NCI-H748 (cell line): ENCODE measurements at regions not wholly inside any gene's neighbourhood (a gene's known extent, or its start where the extent isn't known, plus 50 kb on each side); places are given as distances from the start of the nearest gene placed in this dataset.

Source experiments
- DNase-seq: peaks from one replicate; lab custom pipeline; 2025; ENCODE audit not compliant: unreplicated experiment; lab: John Stamatoyannopoulos, UW

DNA sequence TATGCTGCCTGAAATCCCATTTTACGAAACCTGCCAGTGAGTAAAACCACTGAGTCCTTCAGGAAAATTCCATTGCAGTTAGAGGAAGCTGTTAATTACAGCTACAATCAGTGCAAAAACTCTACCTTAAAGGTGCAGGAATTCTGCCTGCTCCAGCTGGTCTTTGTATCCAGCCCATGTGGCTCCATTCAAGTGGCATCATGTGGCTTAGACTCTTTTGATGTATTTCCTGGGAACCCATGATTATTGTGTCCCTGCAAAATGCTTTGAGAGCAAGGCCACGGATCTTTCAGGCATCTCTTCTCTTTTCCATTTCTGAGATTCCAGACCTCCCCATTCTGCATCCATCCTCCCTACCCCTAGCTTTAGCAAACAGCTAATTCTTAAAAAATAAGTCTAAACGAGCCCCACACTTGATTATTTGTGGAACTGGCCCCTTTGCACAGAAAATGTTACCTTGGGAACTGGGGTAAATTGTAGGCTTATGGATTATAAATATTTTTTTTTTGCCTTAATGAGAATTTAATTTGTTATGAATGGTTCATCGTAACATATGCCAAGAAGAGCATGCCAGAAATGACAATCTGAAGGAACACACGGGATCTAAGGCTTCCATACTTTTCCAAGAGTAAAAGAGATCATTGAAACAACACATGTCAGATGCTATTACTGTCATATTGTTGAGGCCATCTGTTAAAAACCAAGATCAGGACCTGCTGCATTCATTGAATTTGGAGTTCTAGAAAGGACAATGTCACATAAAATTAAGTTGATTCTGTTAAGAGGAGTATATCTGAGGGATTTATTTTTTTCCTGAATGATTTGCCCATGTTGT lies 144.6 kb downstream of the TPH2 start:
- no peak for DNase-seq

GRCh38 chr12:72084061-72084460 lies 145.4 kb downstream of the TPH2 start:
- DNase-seq = no peak

DNA sequence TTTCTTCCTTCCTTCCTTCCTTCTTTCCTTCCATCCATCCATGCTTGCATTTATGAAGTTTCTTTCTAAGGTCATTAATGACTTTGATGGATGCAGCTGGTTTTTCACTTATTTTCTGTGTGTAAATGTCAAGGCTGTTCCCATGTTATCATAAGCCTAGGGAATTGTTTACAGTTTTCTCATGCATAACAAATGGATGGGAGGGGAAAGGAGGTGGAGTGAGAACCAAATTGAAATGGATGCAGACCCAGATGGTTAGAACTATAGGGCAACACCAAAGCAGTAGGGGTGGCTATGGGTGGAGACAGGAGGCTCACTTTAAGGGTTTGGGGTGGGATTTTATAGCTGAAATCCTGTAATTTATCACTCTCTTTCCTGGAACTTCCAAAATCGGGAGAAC lies 146.2 kb downstream of the TPH2 start:
- no peak for DNase-seq

DNA sequence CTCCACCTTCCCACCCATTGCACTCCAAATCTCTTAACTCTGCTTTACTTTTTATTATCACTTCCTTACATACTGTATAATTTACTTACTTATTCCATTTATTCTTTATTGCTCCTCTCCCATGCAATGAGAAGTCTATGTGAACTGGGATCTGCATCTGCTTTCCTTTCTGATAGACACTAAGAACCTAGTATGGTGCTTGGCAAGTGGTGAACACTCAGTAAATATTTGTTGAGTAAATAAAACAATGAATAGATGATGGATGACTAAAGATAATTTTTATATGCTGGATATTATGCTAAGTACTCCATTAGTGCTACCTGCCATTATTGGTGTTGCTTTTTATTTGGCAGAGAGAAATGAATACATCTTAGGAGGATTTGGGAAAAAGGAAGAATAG lies 151.0 kb downstream of the TPH2 start:
- peak; percentile 92 for DNase-seq

DNA sequence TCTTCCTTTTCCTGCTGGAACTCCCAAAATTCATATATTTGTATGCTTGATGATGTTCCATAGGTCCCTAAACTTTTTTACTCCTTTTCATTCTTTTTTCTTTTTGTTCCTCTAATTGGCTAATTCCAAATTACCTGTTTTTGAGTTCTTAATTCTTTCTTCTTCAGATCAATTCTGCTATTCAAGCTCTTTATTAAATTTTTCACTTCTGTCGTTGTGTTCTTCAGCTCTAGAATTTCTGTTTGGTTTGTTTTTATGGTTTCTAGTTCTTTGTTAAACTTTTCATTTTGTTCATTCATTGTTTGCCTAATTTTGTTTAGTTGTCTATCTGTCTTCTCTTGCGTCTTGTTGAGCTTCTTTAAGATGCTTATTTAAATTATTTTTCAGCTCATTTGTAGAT lies 154.8 kb downstream of the TPH2 start:
- no peak for DNase-seq

DNA sequence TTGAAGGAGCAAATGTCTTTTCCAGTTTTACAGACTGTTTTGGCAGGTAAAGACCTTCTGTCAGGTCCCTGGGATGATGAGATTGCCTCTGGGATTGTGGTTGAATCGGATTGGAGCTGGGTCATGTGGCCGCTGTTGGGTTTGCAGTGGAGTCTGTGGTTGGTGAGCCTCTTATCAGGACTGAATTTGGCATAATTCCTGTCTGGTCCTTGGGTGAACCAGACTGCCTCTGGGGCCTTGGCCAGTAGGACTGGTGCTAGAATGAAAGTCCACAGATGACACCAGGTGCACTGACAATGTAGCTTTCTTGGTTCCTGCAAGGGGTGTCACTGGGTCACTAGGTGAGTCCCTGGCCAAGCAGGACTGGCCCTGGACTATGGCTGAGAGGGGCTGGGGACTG lies 155.3 kb downstream of the TPH2 start:
- DNase-seq = no peak

DNA sequence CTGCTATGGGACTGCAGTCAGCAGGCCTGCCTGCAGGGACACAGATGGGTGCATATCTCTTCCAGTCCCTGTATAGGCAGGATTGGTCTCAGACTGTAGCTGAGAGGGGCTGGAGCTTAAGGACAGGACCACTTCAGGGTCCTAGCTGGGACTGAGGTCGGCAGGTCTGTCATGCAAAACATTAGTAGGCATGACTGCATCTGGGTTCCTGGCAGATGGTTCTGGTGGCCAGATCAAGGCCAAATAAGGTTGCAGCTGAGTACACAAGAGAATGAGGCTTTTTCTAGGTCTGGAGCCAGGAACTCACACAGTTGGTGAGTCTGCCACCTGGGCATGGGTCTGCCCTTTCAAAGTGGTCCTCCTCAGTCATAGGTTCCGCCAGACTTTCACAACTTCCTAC lies 155.8 kb downstream of the TPH2 start:
- DNase-seq = no peak

DNA sequence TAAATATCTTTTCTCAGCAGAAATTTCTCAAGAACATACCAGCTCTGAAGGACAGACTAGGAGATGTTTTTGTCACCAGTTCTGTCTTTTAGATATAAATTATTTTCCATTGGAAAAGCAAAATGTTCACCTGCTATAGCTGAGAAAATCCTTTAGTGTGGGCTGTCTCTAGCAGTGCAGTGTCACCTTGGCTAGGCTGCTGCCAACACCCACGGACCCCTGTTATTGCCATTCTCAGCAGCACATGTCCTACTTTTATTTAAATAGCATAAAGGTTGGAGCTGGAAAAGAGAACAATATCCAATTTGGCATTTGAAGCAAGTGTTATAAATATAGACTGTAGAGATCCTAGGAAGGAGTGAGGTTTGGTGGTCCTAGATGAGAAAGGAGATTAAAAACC lies 156.4 kb downstream of the TPH2 start:
- no peak for DNase-seq

- DNase-seq = no peak
Observed at GRCh38 chr12:72098622-72099021, 160.0 kb downstream of the TPH2 start.

GRCh38 chr12:72100854-72101253 lies 162.2 kb downstream of the TPH2 start:
- no peak for DNase-seq

DNA sequence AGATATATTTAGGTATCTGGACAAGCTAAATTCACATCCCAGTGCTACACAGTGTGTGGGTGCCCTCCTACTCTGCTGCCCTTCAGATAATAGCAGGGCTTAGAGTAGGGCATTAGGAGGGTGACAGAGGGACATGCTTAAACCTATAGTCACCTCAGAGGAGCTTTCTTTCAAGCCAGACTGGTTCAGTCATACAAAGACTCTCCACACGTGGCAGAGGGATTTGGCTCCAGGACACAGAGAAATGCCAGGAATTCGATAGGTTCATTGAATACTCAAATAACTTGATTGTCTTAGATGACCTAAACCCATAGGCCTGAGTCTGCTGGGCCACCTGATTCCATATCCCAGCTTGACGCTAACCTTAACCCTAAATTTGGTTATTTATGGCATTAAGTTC lies 163.5 kb downstream of the TPH2 start:
- DNase-seq = no peak

DNA sequence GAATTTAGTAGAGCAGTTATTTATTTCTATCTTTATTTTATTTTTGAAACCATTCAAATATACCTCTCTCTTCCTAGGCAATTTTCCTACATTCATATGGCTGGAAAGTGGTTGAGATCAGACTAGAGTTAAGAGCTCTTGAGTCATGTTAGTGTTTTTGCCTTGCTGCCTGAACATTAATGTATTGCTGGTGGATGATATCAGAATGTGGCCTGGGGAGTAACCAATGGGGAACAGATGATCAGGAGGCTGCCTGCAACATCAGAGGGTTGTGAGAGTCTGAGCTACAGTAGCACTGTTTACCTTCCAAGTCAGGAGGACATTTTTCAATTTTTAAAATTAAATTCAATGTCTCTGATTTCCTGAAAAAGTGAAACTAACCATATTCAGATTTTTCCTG lies 166.3 kb upstream of the TRHDE start:
- no peak for DNase-seq

- DNase-seq = no peak
Observed at GRCh38 chr12:72110937-72111650, 161.1 kb upstream of the TRHDE start.

DNA sequence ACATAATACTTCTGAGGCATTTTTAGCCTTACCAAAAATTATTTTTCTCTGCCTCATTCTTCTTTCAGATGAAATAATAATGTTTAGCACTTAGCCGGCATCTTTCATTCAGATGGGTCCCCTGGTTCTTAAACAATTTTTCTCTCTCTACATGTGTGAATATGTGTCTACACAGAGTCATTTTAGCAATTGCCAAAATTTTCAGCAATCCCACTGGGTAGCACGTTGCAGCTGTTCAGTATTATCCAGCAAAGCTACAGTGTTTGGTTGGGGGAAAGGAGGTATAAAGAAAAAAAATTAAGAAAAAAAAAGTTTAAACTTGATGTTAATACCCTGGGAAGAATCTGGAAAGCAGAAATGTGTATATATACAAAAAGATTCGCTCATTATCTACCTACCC lies 160.5 kb upstream of the TRHDE start:
- no peak for DNase-seq

DNA sequence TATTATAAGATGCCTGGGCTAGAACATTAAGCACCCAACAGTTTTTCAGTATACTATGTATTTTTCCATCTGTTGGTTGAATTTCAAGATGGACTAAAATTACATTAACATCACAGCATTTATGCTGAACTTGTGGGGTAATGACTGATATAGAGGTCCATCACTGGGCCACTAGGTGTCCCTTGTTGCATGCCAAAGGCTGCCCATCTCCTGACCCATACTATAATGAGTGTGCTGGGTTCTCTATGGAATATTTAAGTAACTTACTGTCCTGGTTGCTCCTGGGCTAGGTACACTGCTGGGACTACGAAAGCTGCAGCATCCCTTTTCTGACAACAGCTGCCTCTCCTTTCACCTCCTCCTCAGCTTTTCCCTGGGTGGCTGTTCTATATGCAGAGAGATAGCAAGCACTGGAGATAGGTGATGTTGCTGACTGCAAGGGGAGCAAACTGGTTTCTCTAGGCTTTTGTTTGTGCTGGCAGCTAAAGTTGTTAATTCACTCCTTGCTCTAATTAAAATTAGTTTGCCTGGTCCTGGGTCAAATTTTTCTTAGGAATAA lies 138.6 kb upstream of the TRHDE start:
- DNase-seq = no peak

GRCh38 chr12:72134246-72135020 lies 137.7 kb upstream of the TRHDE start:
- DNase-seq = no peak

DNA sequence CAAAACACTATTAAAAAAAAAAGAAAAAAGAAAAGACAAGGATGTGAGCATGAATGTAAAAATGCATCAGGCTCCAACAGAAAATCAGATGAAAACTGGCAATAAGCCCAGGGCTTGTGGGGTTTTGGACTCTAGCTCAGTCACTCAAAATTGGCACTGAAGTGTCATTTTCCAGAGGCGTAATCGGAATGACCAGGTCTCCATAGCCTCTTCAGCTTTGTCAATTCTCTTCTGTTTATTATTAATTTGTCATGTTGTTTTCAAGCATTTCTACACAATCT lies 137.2 kb upstream of the TRHDE start:
- DNase-seq = no peak

GRCh38 chr12:72136792-72137191 lies 135.4 kb upstream of the TRHDE start:
- no peak for DNase-seq

DNA sequence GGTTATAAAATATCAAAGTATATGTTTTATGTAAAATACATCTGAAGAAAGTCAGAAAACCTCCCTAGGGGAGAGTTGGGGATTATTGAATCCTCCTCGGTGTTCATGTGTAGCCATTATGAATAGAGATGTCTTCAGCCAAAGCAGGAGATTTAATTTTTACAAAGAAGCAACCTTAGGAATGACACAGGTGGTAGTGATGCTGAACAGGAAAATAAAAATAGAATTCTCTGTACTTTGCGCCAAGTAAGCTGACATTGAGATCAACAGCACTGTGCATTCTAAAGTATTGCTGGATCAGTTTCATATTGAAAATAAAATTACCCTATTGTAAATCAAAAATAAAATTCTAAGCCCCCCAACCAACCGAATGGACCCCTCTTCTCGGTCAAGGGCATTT lies 132.8 kb upstream of the TRHDE start:
- DNase-seq = no peak

- DNase-seq = peak; percentile 73
Observed at GRCh38 chr12:72141381-72141780, 130.8 kb upstream of the TRHDE start.

GRCh38 chr12:72144553-72144952 lies 127.6 kb upstream of the TRHDE start:
- DNase-seq = no peak

- peak; percentile 55 for DNase-seq
Observed at GRCh38 chr12:72146495-72146894, 125.7 kb upstream of the TRHDE start.
